HL-60 (cell line): ENCODE measurements at regions not wholly inside any gene's neighbourhood (a gene's known extent, or its start where the extent isn't known, plus 50 kb on each side); places are given as distances from the start of the nearest gene placed in this dataset.

ENCODE experiments used
- CTCF ChIP-seq: IDR thresholded peaks from one replicate; pipeline ENCODE4 v1.5.1; 2011; ENCODE audit warnings: low read length, control low read depth, inconsistent platforms; ENCODE audit not compliant: insufficient read depth
- POLR2AphosphoS5 ChIP-seq: IDR thresholded peaks from 2 replicates; pipeline ENCODE4 v1.6.1; 2012; ENCODE audit warnings: low read depth
- REST ChIP-seq: IDR thresholded peaks from 2 replicates; pipeline ENCODE4 v1.6.1; 2012; ENCODE audit warnings: low read depth; ENCODE audit not compliant: insufficient replicate concordance
- SPI1 ChIP-seq: IDR thresholded peaks from 2 replicates; pipeline ENCODE4 v1.6.1; 2012; ENCODE audit warnings: low read depth, mild to moderate bottlenecking, borderline replicate concordance

- no peak for TF ChIP-seq CTCF
- no peak for TF ChIP-seq POLR2AphosphoS5
- TF ChIP-seq REST, result no peak
- TF ChIP-seq SPI1, result no peak
Observed at GRCh38 chr11:21930408-21930807, 262.5 kb upstream of the ANO5 start.
